HL-60 (cell line): ENCODE measurements at regions not wholly inside any gene's neighbourhood (a gene's known extent, or its start where the extent isn't known, plus 50 kb on each side); places are given as distances from the start of the nearest gene placed in this dataset.

ENCODE experiments used
- DNase-seq, 2 experiments: peaks; one replicate each; pipeline ENCODE4 v3.0.0-alpha.2; 2010 to 2020; ENCODE audit warnings: low read depth in 1 of 2, low spot score in 1 of 2
- H3K27ac ChIP-seq: fragments of 250-450 bp; sonication (Bioruptor Pico); replicated peaks from 2 replicates; pipeline ENCODE4 v1.5.1; 2020; ENCODE audit warnings: mild to moderate bottlenecking, moderate library complexity
- H3K27me3 ChIP-seq: fragments of 250-450 bp; sonication (Bioruptor Pico); 2 replicates; pipeline ENCODE4 v1.5.1; 2021; ENCODE audit warnings: mild to moderate bottlenecking, moderate library complexity; ENCODE audit not compliant: insufficient read depth, poor library complexity, severe bottlenecking
- H3K4me3 ChIP-seq: replicated peaks from 2 replicates; pipeline ENCODE4 v1.5.1; 2011; ENCODE audit warnings: mild to moderate bottlenecking, control low read depth, low read length; ENCODE audit not compliant: insufficient read depth
- CTCF ChIP-seq: IDR thresholded peaks from one replicate; pipeline ENCODE4 v1.5.1; 2011; ENCODE audit warnings: low read length, control low read depth, inconsistent platforms; ENCODE audit not compliant: insufficient read depth
- GABPA ChIP-seq: IDR thresholded peaks from 2 replicates; pipeline ENCODE4 v1.6.1; 2012; ENCODE audit warnings: low read depth
- POLR2AphosphoS5 ChIP-seq: IDR thresholded peaks from 2 replicates; pipeline ENCODE4 v1.6.1; 2012; ENCODE audit warnings: low read depth
- REST ChIP-seq: IDR thresholded peaks from 2 replicates; pipeline ENCODE4 v1.6.1; 2012; ENCODE audit warnings: low read depth; ENCODE audit not compliant: insufficient replicate concordance
- SPI1 ChIP-seq: IDR thresholded peaks from 2 replicates; pipeline ENCODE4 v1.6.1; 2012; ENCODE audit warnings: low read depth, mild to moderate bottlenecking, borderline replicate concordance

GRCh38 chr7:41116817-41117216 lies 586.1 kb downstream of the INHBA start:
- Histone ChIP-seq H3K27me3 (no peaks in the 10 kb centered on the region), H3K4me3 (no peak overlapping the region), H3K27ac (no peak overlapping the region)
- TF ChIP-seq POLR2AphosphoS5 (no peak), SPI1 (no peak), REST (no peak), GABPA (no peak), CTCF (no peak)
- DNase-seq, result no peak

GRCh38 chr7:41116337-41116736 lies 586.6 kb downstream of the INHBA start:
- Histone ChIP-seq H3K27ac (no peak overlapping the region), H3K27me3 (no peaks in the 10 kb centered on the region), H3K4me3 (no peak overlapping the region)
- no peak for DNase-seq
- no peak for TF ChIP-seq POLR2AphosphoS5
- no peak for TF ChIP-seq SPI1
- no peak for TF ChIP-seq CTCF
- no peak for TF ChIP-seq GABPA
- no peak for TF ChIP-seq REST

GRCh38 chr7:41114691-41115090 lies 588.2 kb downstream of the INHBA start:
- DNase-seq, result no peak
- Histone ChIP-seq H3K4me3 (no peak overlapping the region), H3K27me3 (no peaks in the 10 kb centered on the region), H3K27ac (no peak overlapping the region)
- TF ChIP-seq CTCF, result no peak
- TF ChIP-seq REST, result no peak
